ENCODE measurements at regions not wholly inside any gene's neighbourhood (a gene's known extent, or its start where the extent isn't known, plus 50 kb on each side); places are given as distances from the start of the nearest gene placed in this dataset.

GRCh38 chrX:40331762-40332161 is 234.0 kb upstream of the BCOR start:
- no peak overlapping the region for H3K4me3 ChIP-seq (replicated peaks; ENCODE audit: low read depth, low read length)
- no peak for DNase-seq (ENCODE audit: low read depth)
- no peak for TF ChIP-seq CTCF (IDR thresholded peaks at IDR 0.05; ENCODE audit: low read length, missing control alignments)

GRCh38 chrX:40331353-40331752 is 233.6 kb upstream of the BCOR start:
- H3K4me3 ChIP-seq (replicated peaks; ENCODE audit: low read depth, low read length), result no peak overlapping the region
- no peak for TF ChIP-seq CTCF (IDR thresholded peaks at IDR 0.05; ENCODE audit: low read length, missing control alignments)
- no peak for DNase-seq (ENCODE audit: low read depth)

- no peak for TF ChIP-seq CTCF (IDR thresholded peaks at IDR 0.05; ENCODE audit: low read length, missing control alignments)
- no peak for DNase-seq (ENCODE audit: low read depth)
- H3K4me3 ChIP-seq (replicated peaks; ENCODE audit: low read depth, low read length), result no peak overlapping the region
Observed at GRCh38 chrX:40329616-40330015, 231.9 kb upstream of the BCOR start.

- TF ChIP-seq CTCF (IDR thresholded peaks at IDR 0.05; ENCODE audit: low read length, missing control alignments), result no peak
- no peak overlapping the region for H3K4me3 ChIP-seq (replicated peaks; ENCODE audit: low read depth, low read length)
- no peak for DNase-seq (ENCODE audit: low read depth)
Observed at GRCh38 chrX:40327085-40327484, 229.3 kb upstream of the BCOR start.

GRCh38 chrX:40326186-40326965 is 228.6 kb upstream of the BCOR start:
- DNase-seq (ENCODE audit: low read depth), result no peak
- H3K4me3 ChIP-seq (replicated peaks; ENCODE audit: low read depth, low read length), result no peak overlapping the region
- TF ChIP-seq CTCF (IDR thresholded peaks at IDR 0.05; ENCODE audit: low read length, missing control alignments), result no peak

DNA sequence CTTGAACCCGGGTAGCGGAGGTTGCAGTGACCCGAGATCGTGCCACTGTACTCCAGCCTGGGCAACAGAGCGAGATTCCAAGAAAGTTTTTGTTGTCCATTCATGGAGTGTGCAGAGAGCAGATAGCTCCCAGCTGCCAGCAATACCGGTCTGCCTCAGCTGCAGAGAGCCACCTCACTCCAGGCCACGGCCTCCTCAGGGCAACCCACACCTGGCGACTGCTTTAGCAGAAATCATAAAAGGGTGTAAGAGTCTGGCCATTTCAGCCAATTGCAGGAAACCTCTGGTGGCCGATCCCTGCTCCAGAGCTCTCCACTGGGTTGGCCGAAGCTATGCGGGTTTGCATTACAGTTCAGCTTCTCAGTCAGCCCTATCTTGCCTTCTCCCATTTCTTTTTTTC is 227.4 kb upstream of the BCOR start:
- no peak overlapping the region for H3K4me3 ChIP-seq (replicated peaks; ENCODE audit: low read depth, low read length)
- TF ChIP-seq CTCF (IDR thresholded peaks at IDR 0.05; ENCODE audit: low read length, missing control alignments), result no peak
- DNase-seq (ENCODE audit: low read depth), result no peak

DNA sequence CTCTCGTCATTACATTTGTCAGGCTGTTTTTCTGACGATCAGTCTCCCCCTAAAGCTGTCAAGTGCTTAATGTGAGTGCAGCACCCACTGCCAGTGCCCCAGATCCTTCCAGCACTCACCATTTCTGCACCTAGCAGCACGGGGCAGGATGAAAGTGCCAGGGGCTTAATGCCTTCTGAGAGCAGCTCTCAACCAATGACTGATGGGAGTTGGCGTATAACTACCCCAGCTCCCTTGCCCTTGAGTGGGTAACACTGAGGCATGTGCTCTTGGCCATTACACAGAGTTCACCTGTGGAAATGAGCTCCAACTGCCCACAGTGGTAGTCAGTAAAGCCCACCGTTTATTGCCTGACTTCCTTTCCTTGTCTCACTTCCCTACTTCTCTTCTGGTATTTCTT is 226.2 kb upstream of the BCOR start:
- TF ChIP-seq CTCF (IDR thresholded peaks at IDR 0.05; ENCODE audit: low read length, missing control alignments), result no peak
- no peak for DNase-seq (ENCODE audit: low read depth)
- no peak overlapping the region for H3K4me3 ChIP-seq (replicated peaks; ENCODE audit: low read depth, low read length)

Data from fibroblast of pulmonary artery (primary cell).